ENCODE measurements at regions not wholly inside any gene's neighbourhood (a gene's known extent, or its start where the extent isn't known, plus 50 kb on each side); places are given as distances from the start of the nearest gene placed in this dataset.
"Not testable (repeated sequence)": the region's sequence is repeated elsewhere in the genome, so short reads cannot be mapped to it uniquely, and the experiment has no call there.

DNA sequence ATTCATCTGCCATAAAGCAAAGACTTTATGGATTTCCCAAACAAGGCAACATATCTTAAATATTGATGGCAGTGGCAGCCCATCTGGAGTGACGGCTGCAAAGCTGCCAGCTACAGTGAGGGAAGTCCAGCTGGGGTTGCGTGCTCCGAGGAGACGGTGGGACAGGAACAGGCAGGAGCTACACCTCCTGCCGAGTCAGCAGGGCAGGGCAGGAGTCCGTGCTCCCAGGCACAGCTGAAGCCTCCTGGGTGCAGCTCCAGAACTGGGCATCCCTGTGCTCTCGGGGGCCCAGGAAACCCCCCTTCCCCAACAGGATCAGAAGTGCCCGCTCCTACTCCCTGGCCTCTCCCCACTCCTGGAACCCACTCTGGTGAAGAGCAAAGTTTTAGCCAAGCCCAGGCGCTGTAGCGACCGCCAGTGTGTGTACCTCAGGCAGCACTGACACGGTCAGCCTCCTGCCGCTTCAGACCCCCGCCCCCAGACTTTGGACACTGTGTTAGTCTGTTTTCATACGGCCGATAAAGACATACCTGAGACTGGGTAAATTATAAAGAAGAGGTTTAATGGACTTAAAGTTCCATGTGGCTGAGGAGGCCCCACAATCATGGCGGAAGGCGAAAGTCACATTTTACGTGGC lies 556.4 kb upstream of the CCDC54 start:
- DNase-seq (ENCODE audit: low read depth): no peak

DNA sequence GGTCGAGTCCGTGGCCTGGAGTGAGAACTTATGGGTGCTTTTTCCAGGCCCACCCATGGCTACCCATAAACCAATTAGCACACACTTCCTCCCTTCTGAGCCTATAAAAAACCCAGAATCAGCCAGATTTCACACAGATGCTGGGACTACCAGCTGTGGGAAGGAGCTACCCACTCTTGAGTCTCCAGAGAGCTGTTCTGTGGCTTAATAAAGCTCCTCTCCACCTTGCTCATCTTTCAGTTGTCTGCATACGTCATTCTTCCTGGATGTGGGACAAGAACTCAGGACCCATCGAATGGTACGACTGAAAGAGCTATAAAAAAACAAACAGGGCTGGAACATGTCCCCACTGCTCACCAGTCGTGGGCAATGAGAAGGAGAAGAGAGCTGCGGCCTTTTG lies 555.4 kb upstream of the CCDC54 start:
- DNase-seq (ENCODE audit: low read depth): no peak

DNA sequence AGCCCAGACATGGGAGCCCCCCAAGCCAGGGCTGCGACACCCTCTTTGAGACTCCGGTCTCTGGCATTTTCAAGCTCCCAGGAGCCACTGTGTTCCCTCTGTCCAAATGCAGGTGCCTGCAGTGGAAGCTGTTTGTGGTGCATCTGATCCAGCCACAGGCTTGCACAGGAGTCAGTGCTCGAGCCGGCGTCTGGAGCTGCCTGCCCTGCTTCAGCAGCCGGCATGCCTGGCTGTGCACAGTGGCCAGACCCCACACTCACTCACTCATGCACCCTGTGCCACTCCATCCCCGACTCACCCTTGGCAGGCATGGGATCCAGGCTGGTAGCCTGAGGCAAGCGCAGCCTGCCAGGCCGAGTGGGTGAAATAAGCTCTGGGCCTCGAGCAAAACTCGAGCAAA lies 555.0 kb upstream of the CCDC54 start:
- no peak for DNase-seq (ENCODE audit: low read depth)

DNA sequence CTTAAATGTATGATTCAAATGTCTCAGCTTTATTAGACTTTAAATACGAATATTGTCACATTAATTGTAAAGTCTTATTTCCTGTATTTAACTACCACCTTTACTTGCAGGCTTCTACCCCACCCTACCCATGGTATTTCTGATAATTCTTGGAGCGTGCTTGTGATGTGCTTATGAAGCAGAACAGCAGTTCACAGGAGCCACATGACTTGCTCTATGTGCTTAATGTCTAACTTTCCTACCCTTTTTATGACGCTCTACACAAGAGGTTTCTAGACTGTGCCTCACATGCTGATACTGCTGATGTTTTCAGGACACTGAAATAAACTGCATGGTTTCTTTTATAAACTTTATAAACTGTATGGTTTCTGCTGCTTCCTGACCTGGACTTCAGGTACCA lies 553.5 kb upstream of the CCDC54 start:
- no peak for DNase-seq (ENCODE audit: low read depth)

DNA sequence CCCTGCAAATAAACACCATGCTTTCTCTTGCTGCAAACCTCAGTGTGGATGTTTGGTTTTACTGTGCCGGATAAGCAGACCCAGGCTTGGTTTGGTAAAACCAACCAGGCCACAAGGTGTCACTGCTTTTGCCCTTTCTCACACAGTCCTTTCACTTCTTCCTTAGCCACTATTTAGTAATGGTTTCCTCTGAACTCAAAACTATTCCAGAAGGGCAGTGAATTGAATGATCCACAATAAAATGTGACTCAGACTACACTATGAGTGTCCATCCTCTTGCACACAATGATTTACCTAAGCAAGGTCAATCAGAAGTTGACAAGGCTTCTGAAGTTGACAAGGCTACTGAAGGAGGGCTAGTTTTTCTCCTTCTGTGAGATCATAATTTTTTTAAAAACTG lies 552.4 kb upstream of the CCDC54 start:
- DNase-seq (ENCODE audit: low read depth): no peak

DNA sequence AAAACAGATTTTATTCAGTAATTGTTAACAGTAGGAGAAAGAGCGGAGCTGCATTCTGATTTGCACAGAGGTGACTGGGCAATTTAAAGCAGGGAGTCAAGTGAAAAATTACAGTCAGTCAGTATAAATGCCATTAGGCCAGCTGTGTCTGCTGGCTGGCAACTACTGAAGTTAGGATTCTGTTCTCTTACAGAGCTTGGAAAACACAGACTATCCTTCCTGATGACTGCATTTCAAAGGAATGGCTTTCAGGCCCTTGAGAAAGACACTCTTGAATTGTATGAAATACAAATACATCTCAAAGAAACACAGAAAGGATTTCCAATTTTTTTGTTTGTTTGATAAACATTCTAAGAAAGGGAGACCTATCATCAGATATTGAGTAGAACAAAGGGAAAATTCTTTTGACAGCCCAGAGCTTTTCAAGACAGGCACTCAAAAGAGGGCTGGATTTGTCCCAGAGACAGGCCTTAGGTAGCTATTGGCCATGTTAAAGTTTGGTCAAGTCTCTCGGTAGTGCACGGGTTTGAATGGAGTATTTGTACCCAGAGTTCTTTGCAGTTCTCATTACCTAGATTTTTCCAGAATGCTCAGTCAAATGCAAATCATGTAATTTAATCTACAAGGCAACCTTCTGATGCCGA lies 551.2 kb upstream of the CCDC54 start:
- DNase-seq (ENCODE audit: low read depth): no peak

DNA sequence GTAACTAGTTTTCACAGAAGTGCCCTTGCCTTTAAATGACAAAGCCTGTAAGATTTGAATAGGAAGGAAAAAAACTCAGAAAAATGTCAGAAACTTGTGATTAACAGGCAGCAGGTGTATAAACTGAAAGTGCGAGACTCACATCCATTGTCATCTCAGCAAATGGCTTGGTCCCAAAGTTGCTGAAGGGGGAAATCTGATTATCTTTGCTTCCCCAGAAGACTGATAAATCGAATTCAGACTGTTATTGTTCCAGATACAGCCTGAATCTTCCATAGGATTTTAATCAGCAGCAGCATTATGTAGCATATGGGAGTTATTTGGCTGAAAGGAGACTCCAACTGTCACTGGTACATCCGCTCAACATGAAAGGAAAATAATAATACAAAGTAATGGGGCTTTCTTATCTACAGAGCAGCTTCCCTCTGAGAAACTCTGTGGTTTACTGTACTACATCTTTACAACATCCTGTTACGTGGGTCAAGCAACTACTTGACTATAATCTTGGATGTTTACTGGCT lies 550.4 kb upstream of the CCDC54 start:
- DNase-seq (ENCODE audit: low read depth): no peak

DNA sequence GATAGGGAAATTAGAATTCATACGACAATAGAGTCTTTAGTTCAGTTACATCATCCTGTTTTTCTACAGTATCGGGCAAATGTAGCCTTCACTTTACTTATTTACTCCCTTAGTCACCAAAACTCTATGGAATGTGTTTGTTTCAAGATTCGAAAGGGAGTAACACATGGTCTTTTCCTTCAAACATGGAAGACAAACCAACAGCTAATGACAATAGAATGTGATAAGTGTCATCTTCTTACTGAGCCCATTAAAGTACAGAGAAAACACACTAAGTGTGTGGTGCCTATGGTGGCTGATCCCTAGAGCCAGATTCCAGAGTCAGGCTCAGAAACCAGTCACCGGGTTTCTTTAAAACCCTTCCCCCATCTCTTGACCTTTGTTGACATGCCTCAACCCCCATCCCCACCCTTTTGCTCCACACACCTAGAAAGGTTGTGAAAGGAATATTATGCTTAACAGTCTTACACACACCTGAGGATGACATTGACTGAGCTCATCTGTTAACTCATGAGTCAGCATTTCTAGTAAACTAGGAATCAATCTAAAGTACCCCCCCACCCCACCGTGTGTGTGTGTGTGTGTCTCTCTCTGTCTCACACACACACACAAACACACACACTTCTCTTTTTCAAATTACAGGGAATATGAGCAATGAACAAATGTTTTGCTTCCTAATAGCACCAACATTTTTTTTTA lies 549.6 kb upstream of the CCDC54 start:
- no peak for DNase-seq (ENCODE audit: low read depth)

DNA sequence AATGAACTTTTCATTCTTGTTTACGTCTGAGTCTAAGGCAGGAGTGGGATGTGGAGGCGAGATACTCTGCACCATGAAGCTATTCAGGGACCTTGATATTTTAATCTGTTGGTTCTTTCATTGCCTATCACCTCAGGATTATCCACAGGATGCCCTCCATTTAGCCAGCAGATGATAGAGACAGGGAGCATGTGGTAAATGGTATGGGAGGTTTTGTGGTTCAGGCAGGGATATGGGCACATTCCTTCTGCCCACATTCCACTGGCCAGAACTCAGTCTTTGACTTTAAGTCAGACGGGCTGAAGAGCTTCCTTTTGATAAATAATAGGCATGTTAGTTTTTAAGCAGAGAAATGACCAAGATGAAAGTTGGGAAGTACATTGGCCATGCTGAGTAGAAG lies 548.0 kb upstream of the CCDC54 start:
- no peak for DNase-seq (ENCODE audit: low read depth)

DNA sequence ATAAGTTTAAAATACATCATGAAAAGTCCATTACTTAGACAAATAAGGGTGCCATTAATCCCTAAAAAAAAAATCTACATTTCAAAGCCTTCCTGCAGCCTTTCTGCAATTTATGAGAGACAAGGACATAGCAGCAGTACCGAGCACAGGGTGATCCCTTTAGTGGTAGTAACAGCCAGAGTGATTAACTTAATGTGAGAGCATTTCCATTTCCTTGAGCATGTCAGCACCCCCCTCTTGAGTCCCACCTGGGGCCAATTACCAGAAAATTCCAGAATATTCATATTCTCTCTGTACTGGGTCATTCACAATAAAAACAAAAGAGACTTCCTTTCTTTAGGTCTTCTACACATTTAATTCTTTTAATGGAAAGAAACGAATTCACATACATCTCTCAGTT lies 546.9 kb upstream of the CCDC54 start:
- no peak for DNase-seq (ENCODE audit: low read depth)

DNA sequence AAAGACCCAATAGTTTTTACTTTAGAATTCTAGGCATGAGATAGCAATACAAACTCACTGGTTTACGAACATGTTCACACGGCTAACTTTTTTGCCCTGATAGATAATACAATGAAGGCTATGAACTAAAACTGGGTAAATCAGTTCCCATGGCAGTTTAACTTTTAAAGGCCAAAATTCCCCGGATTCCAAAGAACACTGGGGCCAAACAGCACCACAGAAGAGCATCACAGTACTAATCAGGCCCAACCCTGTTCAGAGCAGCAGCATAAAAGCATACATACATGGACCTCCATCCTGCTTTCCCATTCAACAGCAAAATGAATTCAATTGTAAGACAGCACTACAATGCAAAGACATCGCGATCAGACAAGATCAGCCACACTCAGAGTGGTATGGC lies 540.3 kb upstream of the CCDC54 start:
- DNase-seq (ENCODE audit: low read depth): no peak

DNA sequence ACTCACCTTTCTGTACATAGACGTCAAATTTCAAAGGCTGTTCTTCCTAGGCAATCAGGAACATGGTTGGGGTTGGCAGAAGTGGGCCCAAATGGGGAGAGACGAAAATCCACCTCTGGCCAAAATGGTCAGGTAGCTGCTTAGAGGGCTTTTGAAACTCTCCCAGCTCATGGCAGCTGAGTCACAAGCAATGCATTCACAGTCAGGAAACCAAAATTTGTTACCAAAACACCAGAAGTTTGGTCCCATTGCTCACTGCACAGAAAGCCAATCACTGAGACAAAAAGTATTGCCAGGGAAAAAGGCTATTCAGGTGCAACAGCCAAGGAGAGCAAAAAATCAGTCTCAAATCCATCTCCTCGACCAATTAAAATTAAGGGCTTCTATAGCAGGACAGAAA lies 539.6 kb upstream of the CCDC54 start:
- no peak for DNase-seq (ENCODE audit: low read depth)

DNA sequence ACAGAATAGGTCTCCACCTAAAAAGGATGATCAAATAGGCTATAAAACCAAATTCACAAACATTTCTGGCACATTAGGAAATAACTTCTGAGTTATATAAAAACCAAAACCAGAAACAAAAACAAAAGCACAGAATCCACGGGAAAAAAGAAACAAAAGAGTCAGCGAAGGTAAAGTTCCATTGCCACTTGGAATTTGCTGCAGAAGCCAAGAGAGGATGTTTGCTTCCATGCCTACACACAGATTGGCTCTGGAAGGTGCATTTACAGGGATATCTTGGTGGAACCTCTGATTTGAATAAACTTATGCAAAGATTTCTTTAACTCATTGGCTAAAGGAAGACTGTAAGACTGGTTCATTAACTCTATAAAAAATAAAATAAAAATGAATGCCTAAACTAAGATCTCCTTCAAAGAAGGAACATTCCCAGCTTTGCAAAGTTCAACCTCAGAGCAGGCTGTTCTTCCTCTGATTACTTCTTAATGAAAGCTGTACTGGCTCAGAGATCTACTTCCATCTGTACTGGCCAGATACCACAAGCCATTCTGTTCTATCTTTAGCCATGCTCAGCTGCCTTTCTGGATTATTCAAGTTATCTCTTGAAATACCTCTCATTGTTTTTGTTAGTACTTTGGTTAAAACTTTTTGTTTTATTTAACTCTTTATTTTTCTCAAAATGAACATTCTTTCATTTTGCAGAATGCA lies 537.5 kb upstream of the CCDC54 start:
- no peak for DNase-seq (ENCODE audit: low read depth)

DNA sequence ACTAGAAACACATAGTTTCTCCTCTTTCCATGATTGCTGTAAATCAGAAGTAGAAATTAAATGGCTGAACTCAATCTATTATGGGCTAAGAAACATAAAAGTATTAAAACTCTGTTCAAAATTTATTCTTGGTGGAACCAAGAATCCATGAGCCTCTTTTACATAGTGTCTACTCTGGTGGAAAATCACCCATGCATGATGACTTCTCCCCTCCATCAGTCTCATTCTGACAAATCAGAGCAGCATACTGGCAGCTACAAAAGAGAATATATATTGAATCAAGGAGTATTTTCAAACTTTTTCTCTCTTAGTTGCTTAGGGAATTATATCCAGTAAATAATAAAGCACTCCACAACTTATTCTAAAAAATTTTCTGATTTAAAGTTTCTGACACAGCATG lies 536.9 kb upstream of the CCDC54 start:
- DNase-seq (ENCODE audit: low read depth): no peak

DNA sequence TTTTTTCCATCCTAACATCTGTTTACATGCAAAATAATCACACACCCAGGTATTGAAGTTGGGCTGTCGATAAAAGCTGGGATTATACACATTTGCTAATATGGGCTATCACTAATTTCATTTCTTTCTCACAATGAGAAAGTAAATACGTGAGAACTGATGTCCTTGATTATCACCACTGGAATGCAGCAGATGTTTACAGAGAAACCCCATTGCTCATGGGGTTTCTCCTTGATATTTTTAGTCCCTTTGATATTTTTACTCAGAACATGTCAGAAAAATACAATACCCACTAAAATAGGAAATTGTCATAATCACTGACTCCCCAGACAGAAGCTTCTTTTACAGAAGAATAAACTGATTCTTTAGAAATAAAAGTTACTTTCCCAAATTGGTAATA lies 535.1 kb upstream of the CCDC54 start:
- DNase-seq (ENCODE audit: low read depth): no peak

DNA sequence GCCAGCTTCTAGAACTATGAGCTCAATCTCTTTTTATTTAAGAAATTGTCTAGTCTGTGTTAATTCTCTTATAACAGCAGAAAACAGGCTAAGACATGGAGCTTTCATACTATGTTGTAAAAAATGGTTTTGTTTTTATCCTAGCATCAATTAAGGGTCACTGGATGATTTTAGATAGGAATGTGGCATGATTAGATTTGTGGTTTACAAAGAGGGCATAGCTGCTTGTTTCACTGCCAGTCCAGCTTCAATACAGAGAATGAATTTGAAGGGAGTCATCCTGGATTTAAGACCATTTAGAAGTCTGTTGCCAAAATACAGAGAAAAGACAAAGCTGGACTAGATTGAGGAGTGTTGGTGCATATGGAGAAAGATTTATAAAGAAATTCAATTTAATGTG lies 532.6 kb upstream of the CCDC54 start:
- no peak for DNase-seq (ENCODE audit: low read depth)

DNA sequence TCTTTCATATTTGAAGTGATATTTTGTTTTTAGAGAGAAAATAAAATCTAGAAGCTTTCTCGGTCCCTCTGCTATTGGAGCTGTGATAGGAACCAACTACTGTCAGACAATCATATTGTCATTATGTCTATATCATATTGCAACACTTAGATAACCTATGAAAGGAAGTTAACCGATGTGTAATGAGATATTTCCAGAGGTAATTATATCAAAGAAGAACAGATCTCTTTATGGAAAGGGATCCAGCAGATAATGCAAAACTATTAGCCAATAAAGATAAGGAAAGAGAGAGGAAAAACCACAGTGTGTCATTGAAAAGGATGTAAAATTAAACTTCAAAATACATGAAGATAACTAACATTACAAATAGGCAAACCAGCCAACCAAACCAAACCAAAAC lies 529.1 kb upstream of the CCDC54 start:
- no peak for DNase-seq (ENCODE audit: low read depth)

DNA sequence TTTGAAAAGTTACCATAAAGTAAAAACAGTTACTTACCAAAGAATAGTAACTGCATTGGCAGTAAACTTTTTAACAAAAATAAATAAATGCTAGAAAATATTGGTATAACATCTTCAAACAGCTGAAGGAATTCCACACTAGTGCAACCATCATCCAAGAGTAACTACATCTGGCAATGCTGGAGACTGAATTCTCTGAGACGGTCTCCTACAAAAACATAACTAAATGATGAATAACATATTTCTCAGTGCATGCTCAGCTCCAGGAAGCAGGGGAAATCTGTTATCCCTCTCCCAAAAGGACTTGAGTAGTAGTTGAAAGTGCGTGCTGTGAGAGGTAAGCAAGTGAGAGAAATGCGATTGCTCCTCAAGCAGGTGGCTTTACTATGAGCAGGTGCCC lies 526.8 kb upstream of the CCDC54 start:
- DNase-seq (ENCODE audit: low read depth): no peak

DNA sequence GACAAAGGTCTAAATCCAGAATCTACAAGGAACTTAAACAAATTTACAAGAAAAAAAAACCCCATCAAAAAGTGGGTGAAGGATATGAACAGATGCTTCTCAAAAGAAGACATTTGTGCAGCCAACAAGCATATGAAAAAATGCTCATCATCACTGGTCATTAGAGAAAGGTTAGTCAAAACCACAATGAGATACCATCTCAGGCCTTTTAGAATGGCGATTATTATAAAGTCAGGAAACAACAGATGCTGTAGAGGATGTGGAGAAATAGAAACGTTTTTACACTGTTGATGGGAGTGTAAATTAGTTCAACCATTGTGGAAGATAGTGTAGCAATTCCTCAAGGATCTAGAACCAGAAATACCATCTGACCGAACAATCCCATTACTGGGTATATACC lies 518.9 kb upstream of the CCDC54 start:
- DNase-seq (ENCODE audit: low read depth): not testable (repeated sequence)

DNA sequence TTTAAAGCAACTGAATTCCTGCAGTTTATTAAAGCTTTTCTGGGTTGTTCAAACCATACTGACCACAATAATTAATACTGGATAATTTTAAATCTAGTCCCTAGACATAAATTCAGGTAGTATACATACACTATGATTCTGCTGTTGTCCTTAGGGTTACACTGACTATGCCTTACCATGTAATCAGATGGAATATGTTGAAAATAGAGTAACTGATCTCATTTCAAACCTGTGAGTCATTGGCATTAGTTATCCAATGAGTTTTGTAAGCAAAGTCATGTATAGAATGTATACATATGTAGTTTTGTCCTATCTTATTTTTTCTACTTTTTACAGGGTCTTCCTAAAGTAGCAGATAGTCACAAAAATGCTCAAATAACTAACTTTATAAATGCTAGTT lies 517.1 kb upstream of the CCDC54 start:
- no peak for DNase-seq (ENCODE audit: low read depth)

DNA sequence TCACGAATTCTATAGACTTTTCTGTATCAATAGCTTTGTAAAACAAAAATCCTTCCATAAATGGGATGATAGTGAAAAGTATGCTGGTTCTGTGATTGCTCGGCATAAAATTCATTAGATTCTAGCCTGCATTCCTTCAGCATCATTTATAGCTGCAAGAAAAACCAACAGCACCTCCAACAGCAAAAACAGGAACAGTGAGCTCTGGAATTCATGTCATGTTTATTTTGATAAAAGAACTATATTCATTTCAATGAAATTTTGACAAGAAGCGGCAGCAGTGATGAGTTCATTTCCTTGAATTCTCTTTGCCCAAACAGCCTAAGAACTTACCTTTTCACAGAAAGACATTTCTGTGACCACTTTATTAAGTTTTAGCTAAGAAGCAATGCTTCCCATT lies 515.2 kb upstream of the CCDC54 start:
- DNase-seq (ENCODE audit: low read depth): no peak

DNA sequence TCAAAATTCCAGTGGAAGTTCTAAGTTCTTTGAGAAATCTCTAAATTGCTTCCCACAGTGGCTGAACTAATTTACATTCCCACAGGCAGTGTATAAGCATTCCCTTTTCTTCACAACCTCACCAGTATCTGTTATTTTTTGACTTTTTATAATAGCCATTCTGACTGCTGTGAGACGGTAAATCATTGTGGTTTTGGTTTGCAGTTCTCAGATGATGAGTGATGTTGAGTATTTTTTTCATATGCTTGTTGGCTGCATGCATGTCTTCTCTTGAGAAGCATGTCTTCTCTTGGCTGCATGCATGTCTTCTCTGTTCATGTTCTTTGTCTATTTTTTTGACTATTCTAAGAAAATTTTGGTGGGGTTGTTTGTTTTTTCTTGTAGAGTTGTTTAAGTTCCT lies 499.6 kb upstream of the CCDC54 start:
- no peak for DNase-seq (ENCODE audit: low read depth)

DNA sequence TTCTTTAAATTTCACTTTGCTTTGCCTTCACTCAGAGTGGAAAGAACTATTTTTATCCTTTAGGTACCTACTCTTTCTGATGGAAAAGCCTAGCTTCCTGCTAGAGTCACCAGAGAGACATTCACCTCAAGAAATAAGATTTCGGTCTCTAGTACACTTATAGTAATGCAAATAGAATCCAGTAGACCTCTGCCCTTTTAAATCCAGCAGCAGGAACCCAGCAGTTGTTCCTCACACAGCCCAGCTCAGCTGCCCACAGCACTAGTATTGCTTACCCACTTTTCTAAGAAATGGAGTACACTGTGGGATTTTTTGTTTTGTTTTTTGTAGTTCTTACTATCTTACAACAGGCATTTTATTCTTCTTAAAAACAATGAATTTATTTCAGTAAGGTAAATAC lies 497.0 kb upstream of the CCDC54 start:
- DNase-seq (ENCODE audit: low read depth): no peak

All from T-helper 22 cell (primary cell).